ENCODE measurements at regions not wholly inside any gene's neighbourhood (a gene's known extent, or its start where the extent isn't known, plus 50 kb on each side); places are given as distances from the start of the nearest gene placed in this dataset.
A peak's percentile ranks its signal among the peaks of the same experiment; 100 is the strongest.

- POLR2A ChIA-PET = no interaction called here
Measured at GRCh38 chr1:34591751-34592629, 162.9 kb upstream of the GJB5 start.

GRCh38 chr1:34597877-34598514 lies 156.9 kb upstream of the GJB5 start:
- peak; percentile 95 for ATAC-seq
- Histone ChIP-seq H3K36me3 (ENCODE audit: control insufficient read depth, insufficient read depth, low read length) (no peaks in the 10 kb centered on the region), H3K4me3 (ENCODE audit: low read depth in 2 of 2, low read length in 2 of 2) (no peak overlapping the region), H3K9me3 (ENCODE audit: control insufficient read depth, insufficient read depth, low read depth, low read length) (no peaks in the 10 kb centered on the region), H3K27ac (ENCODE audit: low read length) (no peak overlapping the region), H3K4me1 (ENCODE audit: control insufficient read depth, insufficient read depth, low read length) (no peaks in the 10 kb centered on the region), H3K27me3 (ENCODE audit: control insufficient read depth, insufficient read depth, low read length) (peaks cover 3% of the 10 kb centered on the region)
- intact Hi-C loops (cut with micrococcal nuclease; ENCODE audit: unreplicated experiment) (loop anchor here (1.0 to 10.0 kb wide), 5 partner anchors 133 to 965 kb away; no protein-coding TSS in a partner anchor), in situ Hi-C loops (cut with HindIII; ENCODE audit: low pct_unique_long_range_greater_than_20kb, low sequenced_read_pairs) (no loop called here)
- TF ChIP-seq POLR2AphosphoS5 (IDR thresholded peaks at IDR 0.05; ENCODE audit: low read depth, low read length) (no peak), TCF7L2 (IDR thresholded peaks at IDR 0.05; ENCODE audit: low read depth, low read length) (no peak), REST (IDR thresholded peaks at IDR 0.05; ENCODE audit: insufficient read depth in 1 of 2, low read depth in 2 of 2, low read length in 1 of 2) (no peak), SIN3A (IDR thresholded peaks at IDR 0.05; ENCODE audit: borderline replicate concordance, insufficient read depth, low read depth, low read length) (no peak), CTCF (IDR thresholded peaks at IDR 0.05) (peak; percentile 95)
- DNase-seq (ENCODE audit: low read depth, low spot score) = peak; percentile 42
- POLR2A ChIA-PET = no interaction called here
- CTCF ChIA-PET = interaction anchor here (0.6 to 1.1 kb wide), 2 partner anchors 167 to 965 kb away, joined by 3 to 14 read pairs; no protein-coding TSS in a partner anchor
- no TSS peak for BruUV-seq (replicated peaks)

More at GRCh38 chr1:34591751-34592629, 162.9 kb upstream of the GJB5 start:
- in situ Hi-C loops (cut with HindIII; ENCODE audit: low pct_unique_long_range_greater_than_20kb, low sequenced_read_pairs) (no loop called here), intact Hi-C loops (cut with micrococcal nuclease; ENCODE audit: unreplicated experiment) (loop anchor here (10.0 kb wide), 1 partner anchor 127 kb away; no protein-coding TSS in a partner anchor)
- BruUV-seq (replicated peaks) = no TSS peak
- Histone ChIP-seq H3K4me1 (ENCODE audit: control insufficient read depth, insufficient read depth, low read length) (no peaks in the 10 kb centered on the region), H3K36me3 (ENCODE audit: control insufficient read depth, insufficient read depth, low read length) (no peaks in the 10 kb centered on the region), H3K9me3 (ENCODE audit: control insufficient read depth, insufficient read depth, low read depth, low read length) (no peaks in the 10 kb centered on the region), H3K27me3 (ENCODE audit: control insufficient read depth, insufficient read depth, low read length) (peaks cover 2% of the 10 kb centered on the region), H3K4me3 (ENCODE audit: low read depth in 2 of 2, low read length in 2 of 2) (no peak overlapping the region), H3K27ac (ENCODE audit: low read length) (no peak overlapping the region)
- CTCF ChIA-PET = interaction anchor here (0.5 kb wide), 1 partner anchor 198 kb away, joined by 5 read pairs; no protein-coding TSS in a partner anchor
- peak; percentile 12 for DNase-seq (ENCODE audit: low read depth, low spot score)
- ATAC-seq = no peak
- TF ChIP-seq POLR2AphosphoS5 (IDR thresholded peaks at IDR 0.05; ENCODE audit: low read depth, low read length) (no peak), CTCF (IDR thresholded peaks at IDR 0.05) (peak; percentile 61)

All from Panc1 (cell line).